ENCODE measurements at regions not wholly inside any gene's neighbourhood (a gene's known extent, or its start where the extent isn't known, plus 50 kb on each side); places are given as distances from the start of the nearest gene placed in this dataset.
"Not testable (repeated sequence)": the region's sequence is repeated elsewhere in the genome, so short reads cannot be mapped to it uniquely, and the experiment has no call there.

DNA sequence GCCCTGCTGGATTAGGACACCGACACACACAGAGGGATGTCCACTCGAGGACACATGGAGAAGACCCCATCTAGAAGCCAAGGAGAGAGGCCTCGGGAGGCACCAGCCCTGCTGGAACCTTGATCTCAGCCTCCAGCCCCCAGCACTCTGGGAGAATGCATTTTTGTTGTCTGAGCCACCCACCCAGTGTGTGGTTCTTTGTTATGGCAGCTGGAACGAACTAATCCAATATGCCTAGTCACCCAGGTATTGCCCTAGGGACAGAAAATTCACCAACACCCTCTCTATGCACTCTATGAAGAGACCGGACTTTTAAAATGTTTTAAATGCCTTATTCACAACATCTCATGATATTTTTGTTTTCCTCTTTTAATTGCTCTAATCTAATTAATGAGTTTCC lies 117.4 kb downstream of the CRYAA start:
- DNase-seq: no peak

- DNase-seq: no peak
Observed at GRCh38 chr21:43284700-43285099, 115.9 kb downstream of the CRYAA start.

GRCh38 chr21:43284238-43284637 lies 115.4 kb downstream of the CRYAA start:
- DNase-seq: no peak

GRCh38 chr21:43283925-43284221 lies 115.1 kb downstream of the CRYAA start:
- not testable (repeated sequence) for DNase-seq

DNA sequence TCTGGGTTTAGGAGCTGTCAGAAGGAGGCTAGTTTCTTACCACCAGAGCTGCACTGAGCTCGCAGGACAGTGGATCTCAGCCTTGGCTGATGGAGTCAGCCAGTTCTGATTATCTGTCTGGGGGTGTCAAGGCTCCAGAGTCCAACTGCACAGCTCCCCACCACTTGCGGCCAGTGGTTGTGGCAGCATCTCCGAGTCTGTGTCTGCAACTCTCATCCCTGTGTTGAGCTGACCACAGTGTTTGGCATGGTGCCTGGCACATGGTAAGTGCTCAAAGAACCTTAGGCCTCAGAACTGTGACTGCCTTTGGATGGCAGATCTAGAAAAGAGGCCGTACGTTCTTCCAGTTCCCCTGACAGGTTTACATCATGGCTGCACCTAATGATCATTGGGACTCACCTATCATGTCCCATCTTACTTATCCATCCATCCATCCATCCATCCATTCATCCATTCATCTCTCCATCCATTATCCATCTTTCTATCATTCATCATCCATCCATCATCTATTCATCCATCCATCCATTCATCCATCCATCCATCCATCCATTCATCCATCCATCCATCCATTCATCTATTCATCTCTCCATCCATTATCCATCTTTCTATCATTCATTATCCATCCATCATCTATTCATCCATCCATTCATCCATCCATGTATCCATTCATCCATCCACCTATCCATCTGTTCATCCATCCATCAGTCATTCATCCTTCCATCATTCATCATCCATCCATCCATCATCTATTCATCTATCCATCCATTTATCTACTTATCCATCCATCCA lies 114.5 kb downstream of the CRYAA start:
- no peak for DNase-seq

DNA sequence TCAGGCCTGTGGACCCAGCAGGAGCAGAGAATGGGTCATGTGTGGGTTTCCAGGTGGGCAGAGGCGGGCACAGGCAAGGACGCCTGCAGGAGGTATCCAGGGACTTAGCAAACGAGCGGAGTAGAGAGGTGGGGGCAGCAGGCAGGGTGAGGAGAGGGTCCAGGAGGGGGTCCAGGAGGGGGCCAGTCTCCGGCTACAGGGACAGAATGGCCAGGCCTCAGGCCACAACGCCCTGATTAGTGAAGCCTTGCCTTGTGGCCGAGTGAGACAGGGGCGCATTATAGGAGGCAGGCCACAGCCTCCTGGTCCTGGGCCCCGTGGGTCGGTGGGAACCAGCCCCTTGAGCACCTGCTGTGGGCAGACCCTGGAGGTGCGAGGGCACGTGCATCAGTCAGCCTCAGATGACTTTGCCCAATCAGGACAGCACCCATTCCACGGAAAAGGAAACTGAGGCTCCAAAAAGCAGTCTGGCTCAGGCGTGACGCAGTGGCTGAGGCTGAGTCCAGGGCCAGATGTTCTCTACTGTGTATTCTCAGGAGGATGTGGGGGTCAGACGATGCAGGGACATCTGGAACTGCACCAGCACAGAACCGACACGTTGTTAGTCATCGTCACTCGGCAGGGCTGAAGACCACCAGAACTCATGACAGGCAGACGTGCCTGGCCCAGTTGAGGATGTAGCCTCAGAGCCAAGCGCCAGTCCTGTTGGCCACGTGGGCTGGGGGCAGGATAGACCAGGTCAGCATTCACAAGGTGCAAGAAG lies 113.7 kb downstream of the CRYAA start:
- DNase-seq: no peak

GRCh38 chr21:43281661-43282357 lies 113.0 kb downstream of the CRYAA start:
- DNase-seq: no peak

DNA sequence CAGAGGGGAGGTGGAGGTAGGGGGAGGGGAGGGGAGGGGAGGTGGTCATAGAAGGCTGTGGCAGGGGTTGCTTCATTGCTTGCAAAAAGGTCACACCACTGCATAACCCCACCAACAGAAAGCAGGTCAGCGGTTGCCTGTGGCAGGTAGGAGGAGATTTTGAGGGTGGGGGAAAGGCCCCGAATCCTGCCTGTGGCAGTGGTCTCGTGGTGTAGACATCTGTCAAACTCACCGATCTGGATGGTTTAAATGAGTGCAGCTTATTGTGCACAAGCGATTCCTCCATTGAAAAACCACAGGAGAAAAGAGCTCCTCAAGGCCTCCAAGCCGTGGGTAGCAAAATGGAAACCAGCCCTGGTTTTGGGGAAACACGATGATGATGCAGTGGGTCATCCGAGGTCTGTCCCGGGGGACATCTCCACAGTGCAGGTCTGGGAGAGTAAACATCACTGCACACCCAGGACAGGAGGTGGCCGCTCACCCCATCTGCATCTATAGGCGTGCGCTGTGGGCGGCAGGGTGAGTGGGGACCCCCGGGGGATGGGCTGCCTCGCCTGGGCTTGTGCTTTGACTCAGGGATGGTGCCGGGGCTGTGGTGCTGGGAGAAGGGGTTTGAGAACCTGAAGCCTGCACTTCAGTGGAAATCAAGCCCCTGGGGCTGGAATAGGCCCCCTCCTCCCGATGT lies 112.3 kb downstream of the CRYAA start:
- no peak for DNase-seq

DNA sequence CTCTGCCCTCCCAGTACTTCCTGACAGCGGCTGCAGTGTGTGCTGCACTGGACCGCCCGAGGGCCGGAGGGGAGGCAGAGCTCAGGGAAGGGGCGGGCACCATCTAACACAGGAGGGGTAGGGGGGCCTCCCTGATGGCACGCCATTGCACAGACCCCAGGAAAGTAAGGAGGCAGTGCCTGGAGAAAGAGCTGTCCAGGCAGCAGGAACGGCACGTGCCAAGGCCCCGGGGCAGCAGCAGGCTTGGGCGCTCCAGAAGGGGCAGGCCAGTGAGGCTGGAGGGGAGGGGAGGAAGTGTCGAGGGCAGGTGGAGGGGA lies 110.7 kb downstream of the CRYAA start:
- no peak for DNase-seq

DNA sequence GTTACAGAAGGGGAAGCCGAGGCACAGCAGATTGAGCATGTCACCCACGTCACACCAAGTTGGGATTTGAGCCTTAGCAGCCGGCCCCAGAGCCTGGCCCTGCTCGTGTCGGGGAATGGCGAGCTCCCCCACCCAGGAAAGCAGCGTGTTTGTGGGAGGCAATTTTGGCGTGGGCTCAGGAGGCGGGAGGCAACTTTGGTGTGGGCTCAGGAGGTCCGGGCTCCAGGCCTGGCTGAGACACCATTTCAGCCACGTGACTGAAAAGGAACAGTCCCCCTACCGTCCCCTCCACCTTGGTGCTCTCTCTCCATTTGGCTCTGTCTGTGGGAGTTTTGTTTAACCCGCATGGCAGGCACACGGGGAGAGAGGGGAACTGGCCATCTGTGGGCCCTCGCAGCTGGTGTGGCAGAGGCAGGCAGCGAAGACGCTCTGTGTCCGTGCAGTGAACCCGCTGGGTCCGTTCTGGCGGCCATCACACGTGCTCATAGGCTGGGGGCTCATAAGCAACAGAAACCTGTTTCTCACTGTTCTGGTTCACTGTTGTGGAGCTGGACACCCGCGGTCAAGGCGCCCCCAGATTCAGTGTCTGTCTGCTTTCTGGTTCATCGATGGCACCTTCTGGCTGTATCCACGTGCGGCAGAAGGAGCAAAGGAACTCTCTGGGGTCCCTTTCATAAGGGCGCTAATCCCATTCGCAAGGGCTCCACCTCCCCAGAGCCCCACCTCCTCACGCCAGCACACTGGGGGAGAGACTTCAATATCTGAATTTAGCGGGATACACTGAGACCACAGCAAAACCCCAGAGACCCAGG lies 110.2 kb downstream of the CRYAA start:
- no peak for DNase-seq

DNA sequence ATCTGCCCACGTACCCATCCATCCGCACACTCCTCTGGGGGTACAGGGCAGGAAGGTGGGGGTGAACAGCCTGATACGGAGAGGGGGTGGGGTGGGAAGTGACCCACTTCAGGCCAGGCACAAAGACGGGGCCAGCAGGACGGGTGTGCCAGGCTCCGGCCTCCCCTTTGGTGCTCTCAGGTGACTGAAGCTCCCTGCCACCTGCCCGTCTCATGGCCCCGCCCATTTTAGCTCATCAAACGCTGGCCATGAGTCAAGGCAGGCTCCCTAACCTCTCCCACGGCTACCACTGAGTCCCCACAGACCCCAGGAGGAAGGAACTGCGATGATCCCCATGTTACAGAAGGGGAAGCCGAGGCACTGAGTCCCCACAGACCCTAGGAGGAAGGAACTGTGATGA lies 109.6 kb downstream of the CRYAA start:
- DNase-seq: no peak

- no peak for DNase-seq
Observed at GRCh38 chr21:43277481-43278351, 108.9 kb downstream of the CRYAA start.

GRCh38 chr21:43276811-43277210 lies 108.0 kb downstream of the CRYAA start:
- no peak for DNase-seq

DNA sequence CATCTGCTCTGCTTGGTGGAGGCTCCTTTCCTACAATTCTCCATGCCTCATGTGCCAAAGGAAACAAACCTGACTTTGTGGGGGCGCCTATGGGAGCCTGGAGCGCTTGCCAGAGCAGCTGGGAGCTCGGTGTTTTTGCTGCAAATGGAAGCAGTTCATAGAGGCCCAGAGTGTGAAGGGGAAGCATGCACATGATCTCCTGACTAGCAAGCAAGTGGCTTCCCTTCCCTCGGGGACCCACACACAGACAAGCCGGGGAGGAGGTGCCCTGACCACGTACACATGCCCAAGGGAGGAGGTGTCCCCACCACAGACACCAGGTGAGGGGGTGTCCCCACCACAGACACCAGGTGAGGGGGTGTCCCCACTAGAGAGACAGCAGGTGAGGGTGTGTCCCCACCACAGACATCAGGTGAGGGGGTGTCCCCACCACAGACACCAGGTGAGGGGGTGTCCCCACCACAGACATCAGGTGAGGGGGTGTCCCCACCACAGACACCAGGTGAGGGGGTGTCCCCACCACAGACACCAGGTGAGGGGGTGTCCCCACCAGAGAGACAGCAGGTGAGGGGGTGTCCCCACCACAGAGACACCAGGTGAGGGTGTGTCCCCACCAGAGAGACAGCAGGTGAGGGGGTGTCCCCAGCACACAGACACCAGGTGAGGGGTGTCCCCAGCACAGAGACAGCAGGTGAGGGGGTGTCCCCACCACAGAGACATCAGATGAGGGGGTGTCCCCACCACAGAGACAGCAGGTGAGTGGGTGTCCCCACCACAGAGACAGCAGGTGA lies 106.8 kb downstream of the CRYAA start:
- no peak for DNase-seq

GRCh38 chr21:43274946-43275310 lies 106.1 kb downstream of the CRYAA start:
- no peak for DNase-seq

GRCh38 chr21:43274022-43274945 lies 105.5 kb downstream of the CRYAA start:
- no peak for DNase-seq

DNA sequence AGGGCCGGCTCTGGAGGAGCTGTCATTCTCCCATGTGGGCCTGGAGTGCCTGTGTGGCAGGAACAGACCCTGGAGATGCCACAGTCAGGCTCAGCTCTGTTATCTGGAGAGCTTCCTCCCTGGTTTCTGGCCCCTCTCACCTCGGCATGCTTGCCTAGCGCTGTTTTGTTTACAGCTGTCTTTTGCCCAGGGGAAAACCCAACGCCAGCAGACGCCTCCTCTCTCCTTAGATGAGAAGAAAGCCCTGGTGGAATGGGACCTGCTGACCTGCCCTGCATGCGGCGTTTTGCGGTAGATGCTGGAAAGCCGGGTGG lies 104.9 kb downstream of the CRYAA start:
- no peak for DNase-seq

- DNase-seq: no peak
Observed at GRCh38 chr21:43273016-43273707, 104.4 kb downstream of the CRYAA start.

GRCh38 chr21:43272591-43272990 lies 103.8 kb downstream of the CRYAA start:
- no peak for DNase-seq

All from NCI-H446 (cell line).